GM12878 (cell line): ENCODE measurements at regions not wholly inside any gene's neighbourhood (a gene's known extent, or its start where the extent isn't known, plus 50 kb on each side); places are given as distances from the start of the nearest gene placed in this dataset.

Experiments
- CHD2 ChIP-seq: IDR thresholded peaks from 2 replicates; pipeline ENCODE4 v1.6.1; 2011; ENCODE audit warnings: low read depth, low read length, improper control_type of control experiment, borderline replicate concordance
- DPF2 ChIP-seq: fragments of 450-650 bp; IDR thresholded peaks from 2 replicates; pipeline ENCODE4 v1.6.1; 2017; ENCODE audit warnings: mild to moderate bottlenecking
- GABPA ChIP-seq: IDR thresholded peaks from 2 replicates; pipeline ENCODE4 v1.6.1; 2014; ENCODE audit warnings: antibody characterized with exemption, low read depth, mild to moderate bottlenecking, inconsistent platforms
- JUNB ChIP-seq: IDR thresholded peaks from 2 replicates; pipeline ENCODE4 v1.6.1; 2016; ENCODE audit warnings: antibody characterized with exemption, mild to moderate bottlenecking
- JUND ChIP-seq: IDR thresholded peaks from 2 replicates; pipeline ENCODE4 v1.6.1; 2012; ENCODE audit warnings: low read depth, mild to moderate bottlenecking, low read length, improper control_type of control experiment, moderate library complexity
- POLR2A ChIP-seq: IDR thresholded peaks from 2 replicates; pipeline ENCODE4 v1.6.1; 2011; ENCODE audit warnings: low read depth, mild to moderate bottlenecking, low read length
- POLR2AphosphoS5 ChIP-seq: IDR thresholded peaks from 2 replicates; pipeline ENCODE4 v1.6.1; 2011; ENCODE audit warnings: mild to moderate bottlenecking, low read length, inconsistent platforms
- PRDM15 ChIP-seq: fragments of 450-650 bp; formaldehyde crosslinking; IDR thresholded peaks from 2 replicates; pipeline ENCODE4 v1.4.0; 2020; ENCODE audit warnings: mild to moderate bottlenecking, moderate library complexity
- RAD21 ChIP-seq: IDR thresholded peaks from 2 replicates; pipeline ENCODE4 v1.6.1; 2011; ENCODE audit warnings: mild to moderate bottlenecking, low read depth, low read length, moderate library complexity; ENCODE audit not compliant: insufficient read depth
- RFX5 ChIP-seq: IDR thresholded peaks from 2 replicates; pipeline ENCODE4 v1.6.1; 2011; ENCODE audit warnings: low read depth, low read length, improper control_type of control experiment
- SMARCA5 ChIP-seq: fragments of 450-650 bp; IDR thresholded peaks from 2 replicates; pipeline ENCODE4 v1.6.1; 2017; ENCODE audit warnings: mild to moderate bottlenecking
- TF ChIP-seq, protein P1 (sequence below), 3 experiments: IDR thresholded peaks in 2 of 3; conservative IDR thresholded peaks in 1 of 3; 2 replicates each; pipeline ENCODE4 v1.5.1; 2011; ENCODE audit warnings: low read depth in 3 of 3, low read length in 3 of 3, mild to moderate bottlenecking in 3 of 3, control low read depth in 2 of 3, moderate library complexity in 2 of 3, inconsistent platforms in 1 of 3, mixed read lengths in 1 of 3; ENCODE audit not compliant: control insufficient read depth in 2 of 3, insufficient read depth in 1 of 3; ENCODE audit errors: extremely low read depth in 1 of 3

- TF ChIP-seq JUND: no peak
- TF ChIP-seq, protein P1, sequence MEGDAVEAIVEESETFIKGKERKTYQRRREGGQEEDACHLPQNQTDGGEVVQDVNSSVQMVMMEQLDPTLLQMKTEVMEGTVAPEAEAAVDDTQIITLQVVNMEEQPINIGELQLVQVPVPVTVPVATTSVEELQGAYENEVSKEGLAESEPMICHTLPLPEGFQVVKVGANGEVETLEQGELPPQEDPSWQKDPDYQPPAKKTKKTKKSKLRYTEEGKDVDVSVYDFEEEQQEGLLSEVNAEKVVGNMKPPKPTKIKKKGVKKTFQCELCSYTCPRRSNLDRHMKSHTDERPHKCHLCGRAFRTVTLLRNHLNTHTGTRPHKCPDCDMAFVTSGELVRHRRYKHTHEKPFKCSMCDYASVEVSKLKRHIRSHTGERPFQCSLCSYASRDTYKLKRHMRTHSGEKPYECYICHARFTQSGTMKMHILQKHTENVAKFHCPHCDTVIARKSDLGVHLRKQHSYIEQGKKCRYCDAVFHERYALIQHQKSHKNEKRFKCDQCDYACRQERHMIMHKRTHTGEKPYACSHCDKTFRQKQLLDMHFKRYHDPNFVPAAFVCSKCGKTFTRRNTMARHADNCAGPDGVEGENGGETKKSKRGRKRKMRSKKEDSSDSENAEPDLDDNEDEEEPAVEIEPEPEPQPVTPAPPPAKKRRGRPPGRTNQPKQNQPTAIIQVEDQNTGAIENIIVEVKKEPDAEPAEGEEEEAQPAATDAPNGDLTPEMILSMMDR (IDR thresholded peaks at IDR 0.05 in 2 of 3, conservative IDR thresholded peaks at IDR 0.05 in 1 of 3; ENCODE audit: control insufficient read depth in 2 of 3, extremely low read depth in 1 of 3, insufficient read depth in 1 of 3, low read depth in 3 of 3, low read length in 3 of 3): 0 out of 6 replicates have a peak, but pooled peaks of 1 of the 3 experiments have one; percentile 12
- TF ChIP-seq JUNB: no peak
- no peak for TF ChIP-seq SMARCA5
- TF ChIP-seq POLR2AphosphoS5: no peak
- no peak for TF ChIP-seq POLR2A
- no peak for TF ChIP-seq PRDM15
- no peak for TF ChIP-seq CHD2
- no peak for TF ChIP-seq RAD21
- no peak for TF ChIP-seq RFX5
- TF ChIP-seq DPF2: no peak
- no peak for TF ChIP-seq GABPA
These were observed 284.5 kb downstream of the MTX2 start for GRCh38 chr2:176553685-176554100.
